ENCODE measurements at regions not wholly inside any gene's neighbourhood (a gene's known extent, or its start where the extent isn't known, plus 50 kb on each side); places are given as distances from the start of the nearest gene placed in this dataset.

GRCh38 chr4:138671106-138671505, 344.5 kb upstream of the NOCT start:
- intact Hi-C loops (cut with DNase I) = no loop called here

GRCh38 chr4:138670681-138671080, 344.9 kb upstream of the NOCT start:
- TF ChIP-seq CTCF (IDR thresholded peaks at IDR 0.05) = no peak
- Histone ChIP-seq H3K4me1 (no peaks in the 10 kb centered on the region), H3K27me3 (no peaks in the 10 kb centered on the region), H3K36me3 (no peaks in the 10 kb centered on the region), H3K4me3 (no peak overlapping the region), H3K9me3 (no peaks in the 10 kb centered on the region), H3K27ac (no peak overlapping the region)
- intact Hi-C loops (cut with DNase I) = no loop called here
- ATAC-seq (no peak), DNase-seq (no peak)

More at GRCh38 chr4:138671106-138671505, 344.5 kb upstream of the NOCT start:
- Histone ChIP-seq H3K27me3 (no peaks in the 10 kb centered on the region), H3K4me1 (no peaks in the 10 kb centered on the region), H3K9me3 (no peaks in the 10 kb centered on the region), H3K27ac (no peak overlapping the region), H3K36me3 (no peaks in the 10 kb centered on the region), H3K4me3 (no peak overlapping the region)
- ATAC-seq = no peak
- no peak for DNase-seq
- no peak for TF ChIP-seq CTCF (IDR thresholded peaks at IDR 0.05)

- no peaks in the 10 kb centered on the region for H3K9me3 ChIP-seq
- no peaks in the 10 kb centered on the region for H3K36me3 ChIP-seq
- TF ChIP-seq CTCF (IDR thresholded peaks at IDR 0.05) = no peak
- ATAC-seq = no peak
- no peak overlapping the region for H3K4me3 ChIP-seq
- no peaks in the 10 kb centered on the region for H3K27me3 ChIP-seq
- intact Hi-C loops (cut with DNase I) = no loop called here
- H3K4me1 ChIP-seq = no peaks in the 10 kb centered on the region
- DNase-seq = no peak
- no peak overlapping the region for H3K27ac ChIP-seq
Measured at GRCh38 chr4:138669479-138670315, 345.9 kb upstream of the NOCT start.

GRCh38 chr4:138668309-138668708, 347.3 kb upstream of the NOCT start:
- DNase-seq (no peak), ATAC-seq (no peak)
- Histone ChIP-seq H3K36me3 (no peaks in the 10 kb centered on the region), H3K27me3 (no peaks in the 10 kb centered on the region), H3K4me3 (no peak overlapping the region), H3K27ac (no peak overlapping the region), H3K4me1 (no peaks in the 10 kb centered on the region), H3K9me3 (no peaks in the 10 kb centered on the region)
- intact Hi-C loops (cut with DNase I) = no loop called here
- no peak for TF ChIP-seq CTCF (IDR thresholded peaks at IDR 0.05)

- H3K27ac ChIP-seq = no peak overlapping the region
- no peaks in the 10 kb centered on the region for H3K27me3 ChIP-seq
- intact Hi-C loops (cut with DNase I) = no loop called here
- DNase-seq = no peak
- no peaks in the 10 kb centered on the region for H3K4me1 ChIP-seq
- TF ChIP-seq CTCF (IDR thresholded peaks at IDR 0.05) = no peak
- no peak overlapping the region for H3K4me3 ChIP-seq
- ATAC-seq = no peak
- no peaks in the 10 kb centered on the region for H3K36me3 ChIP-seq
- no peaks in the 10 kb centered on the region for H3K9me3 ChIP-seq
Measured at GRCh38 chr4:138666366-138666765, 349.2 kb upstream of the NOCT start.

Data from left lung (tissue), 4 donors.